ENCODE measurements at regions not wholly inside any gene's neighbourhood (a gene's known extent, or its start where the extent isn't known, plus 50 kb on each side); places are given as distances from the start of the nearest gene placed in this dataset.

- TF ChIP-seq, protein P1, sequence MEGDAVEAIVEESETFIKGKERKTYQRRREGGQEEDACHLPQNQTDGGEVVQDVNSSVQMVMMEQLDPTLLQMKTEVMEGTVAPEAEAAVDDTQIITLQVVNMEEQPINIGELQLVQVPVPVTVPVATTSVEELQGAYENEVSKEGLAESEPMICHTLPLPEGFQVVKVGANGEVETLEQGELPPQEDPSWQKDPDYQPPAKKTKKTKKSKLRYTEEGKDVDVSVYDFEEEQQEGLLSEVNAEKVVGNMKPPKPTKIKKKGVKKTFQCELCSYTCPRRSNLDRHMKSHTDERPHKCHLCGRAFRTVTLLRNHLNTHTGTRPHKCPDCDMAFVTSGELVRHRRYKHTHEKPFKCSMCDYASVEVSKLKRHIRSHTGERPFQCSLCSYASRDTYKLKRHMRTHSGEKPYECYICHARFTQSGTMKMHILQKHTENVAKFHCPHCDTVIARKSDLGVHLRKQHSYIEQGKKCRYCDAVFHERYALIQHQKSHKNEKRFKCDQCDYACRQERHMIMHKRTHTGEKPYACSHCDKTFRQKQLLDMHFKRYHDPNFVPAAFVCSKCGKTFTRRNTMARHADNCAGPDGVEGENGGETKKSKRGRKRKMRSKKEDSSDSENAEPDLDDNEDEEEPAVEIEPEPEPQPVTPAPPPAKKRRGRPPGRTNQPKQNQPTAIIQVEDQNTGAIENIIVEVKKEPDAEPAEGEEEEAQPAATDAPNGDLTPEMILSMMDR (IDR thresholded peaks at IDR 0.05): no peak
- TF ChIP-seq POLR2A (IDR thresholded peaks at IDR 0.05): no peak
These were observed 196.9 kb upstream of the GDNF start for GRCh38 chr5:38036765-38037164.

All from adrenal gland (tissue), 5 donors.